ENCODE measurements at regions not wholly inside any gene's neighbourhood (a gene's known extent, or its start where the extent isn't known, plus 50 kb on each side); places are given as distances from the start of the nearest gene placed in this dataset.
A peak's percentile ranks its signal among the peaks of the same experiment; 100 is the strongest.
"Not testable (repeated sequence)": the region's sequence is repeated elsewhere in the genome, so short reads cannot be mapped to it uniquely, and the experiment has no call there.

GRCh38 chr7:131059401-131059800, 268.3 kb upstream of the MKLN1 start:
- H3K36me3 ChIP-seq (ENCODE audit: control insufficient read depth in 4 of 4, insufficient read depth in 4 of 4, low read length in 3 of 4); H3K9me3 ChIP-seq (ENCODE audit: control extremely low read depth in 1 of 5, control insufficient read depth in 4 of 5, insufficient read depth in 2 of 5, low read depth in 1 of 5, low read length in 4 of 5); DNase-seq; H3K27ac ChIP-seq (ENCODE audit: insufficient read depth in 1 of 2, low read depth in 1 of 2, low read length in 2 of 2, poor library complexity in 1 of 2, severe bottlenecking in 2 of 2); H3K27me3 ChIP-seq (replicated peaks in 2 of 5; ENCODE audit: control insufficient read depth in 4 of 5, insufficient read depth in 5 of 5, low read length in 4 of 5): not testable (repeated sequence)
- ChIA-PET POLR2A (interaction anchor here (0.6 kb wide), 1 partner anchor 100 kb away, joined by 7 read pairs; no protein-coding TSS in a partner anchor), CTCF (interaction anchor here (1.1 to 1.6 kb wide), 3 partner anchors 10 to 64 kb away, joined by 3 to 5 read pairs (median 4); no protein-coding TSS in a partner anchor)
- Histone ChIP-seq H3K4me1 (ENCODE audit: control extremely low read depth in 1 of 4, control insufficient read depth in 4 of 4, insufficient read depth in 4 of 4, low read length in 3 of 4) (peaks cover 14 to 65% (median 45%) of the 10 kb centered on the region in 4 experiments), H3K4me3 (ENCODE audit: control insufficient read depth in 1 of 7, extremely low read depth in 1 of 7, insufficient read depth in 4 of 7, low read depth in 2 of 7, low read length in 6 of 7) (peak overlapping the region in 1 of 7 experiments; percentile 23)
- no CpG with 5 or more reads among the region's 4 CpGs for WGBS (ENCODE audit: insufficient coverage)

- no peaks in the 10 kb centered on the region for H3K9me3 ChIP-seq (ENCODE audit: control extremely low read depth in 1 of 5, control insufficient read depth in 4 of 5, insufficient read depth in 2 of 5, low read depth in 1 of 5, low read length in 4 of 5)
- CTCF ChIA-PET: interaction anchor here (0.9 to 1.3 kb wide), 3 partner anchors 15 to 164 kb away, joined by 3 to 4 read pairs (median 4); no protein-coding TSS in a partner anchor
- WGBS (ENCODE audit: insufficient coverage): 79% methylated on average over 3 of the region's 5 CpGs
- no peak overlapping the region for H3K27ac ChIP-seq (ENCODE audit: insufficient read depth in 1 of 2, low read depth in 1 of 2, low read length in 2 of 2, poor library complexity in 1 of 2, severe bottlenecking in 2 of 2)
- H3K4me1 ChIP-seq (ENCODE audit: control extremely low read depth in 1 of 4, control insufficient read depth in 4 of 4, insufficient read depth in 4 of 4, low read length in 3 of 4): peaks cover 9 to 48% (median 30%) of the 10 kb centered on the region in 4 experiments
- H3K27me3 ChIP-seq (replicated peaks in 2 of 5; ENCODE audit: control insufficient read depth in 4 of 5, insufficient read depth in 5 of 5, low read length in 4 of 5): no peaks in the 10 kb centered on the region
- POLR2A ChIA-PET: interaction anchor here (1.0 kb wide), 1 partner anchor 9 kb away, joined by 3 read pairs; no protein-coding TSS in a partner anchor
- H3K4me3 ChIP-seq (ENCODE audit: control insufficient read depth in 1 of 7, extremely low read depth in 1 of 7, insufficient read depth in 4 of 7, low read depth in 2 of 7, low read length in 6 of 7): no peak overlapping the region
- H3K36me3 ChIP-seq (ENCODE audit: control insufficient read depth in 4 of 4, insufficient read depth in 4 of 4, low read length in 3 of 4): peaks cover 0 to 2% (median 0%) of the 10 kb centered on the region in 4 experiments
- DNase-seq: peak in 2 of 3 donors; percentile 43 to 50
These were observed 266.5 kb upstream of the MKLN1 start for GRCh38 chr7:131061158-131061557.

- H3K36me3 ChIP-seq (ENCODE audit: control insufficient read depth in 4 of 4, insufficient read depth in 4 of 4, low read length in 3 of 4): peaks cover 0 to 2% (median 0%) of the 10 kb centered on the region in 4 experiments
- ChIA-PET POLR2A (interaction anchor here (1.0 kb wide), 1 partner anchor 9 kb away, joined by 3 read pairs; no protein-coding TSS in a partner anchor), CTCF (interaction anchor here (1.2 to 1.3 kb wide), 2 partner anchors 14 to 165 kb away, joined by 3 to 4 read pairs; no protein-coding TSS in a partner anchor)
- WGBS (ENCODE audit: insufficient coverage): 100% methylated on average over 3 of the region's 4 CpGs
- no peaks in the 10 kb centered on the region for H3K9me3 ChIP-seq (ENCODE audit: control extremely low read depth in 1 of 5, control insufficient read depth in 4 of 5, insufficient read depth in 2 of 5, low read depth in 1 of 5, low read length in 4 of 5)
- peak in 1 of 3 donors; percentile 47 for DNase-seq
- no peaks in the 10 kb centered on the region for H3K27me3 ChIP-seq (replicated peaks in 2 of 5; ENCODE audit: control insufficient read depth in 4 of 5, insufficient read depth in 5 of 5, low read length in 4 of 5)
- H3K4me3 ChIP-seq (ENCODE audit: control insufficient read depth in 1 of 7, extremely low read depth in 1 of 7, insufficient read depth in 4 of 7, low read depth in 2 of 7, low read length in 6 of 7): no peak overlapping the region
- H3K27ac ChIP-seq (ENCODE audit: insufficient read depth in 1 of 2, low read depth in 1 of 2, low read length in 2 of 2, poor library complexity in 1 of 2, severe bottlenecking in 2 of 2): no peak overlapping the region
- H3K4me1 ChIP-seq (ENCODE audit: control extremely low read depth in 1 of 4, control insufficient read depth in 4 of 4, insufficient read depth in 4 of 4, low read length in 3 of 4): peaks cover 4 to 41% (median 23%) of the 10 kb centered on the region in 4 experiments
These were observed 265.9 kb upstream of the MKLN1 start for GRCh38 chr7:131061818-131062217.

DNA sequence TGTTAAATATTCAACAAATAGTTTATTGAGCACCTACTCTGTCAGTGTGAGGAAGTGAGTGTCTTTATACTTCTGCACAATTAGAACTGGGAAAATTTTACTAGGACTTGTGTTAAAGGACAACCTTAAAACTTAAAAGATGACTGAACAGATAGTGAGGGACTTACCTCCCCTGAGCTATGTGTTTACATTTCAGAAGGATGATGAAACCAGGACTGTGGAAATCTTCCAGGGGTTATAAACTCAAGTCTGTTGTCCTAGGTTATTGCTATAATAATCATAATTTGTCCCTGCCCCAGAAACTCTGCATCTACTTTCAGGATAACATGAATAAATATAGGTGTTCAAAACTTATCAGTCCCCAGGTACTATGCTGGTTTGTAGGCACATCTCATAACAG, 261.0 kb upstream of the MKLN1 start:
- peaks cover 0 to 13% (median 7%) of the 10 kb centered on the region in 4 experiments for H3K4me1 ChIP-seq (ENCODE audit: control extremely low read depth in 1 of 4, control insufficient read depth in 4 of 4, insufficient read depth in 4 of 4, low read length in 3 of 4)
- H3K4me3 ChIP-seq (ENCODE audit: control insufficient read depth in 1 of 7, extremely low read depth in 1 of 7, insufficient read depth in 4 of 7, low read depth in 2 of 7, low read length in 6 of 7): no peak overlapping the region
- no peak for DNase-seq
- ChIA-PET CTCF (interaction anchor here (1.7 to 4.3 kb wide), 3 partner anchors 13 to 169 kb away, joined by 5 to 15 read pairs (median 15); no protein-coding TSS in a partner anchor), POLR2A (no interaction called here)
- no peaks in the 10 kb centered on the region for H3K36me3 ChIP-seq (ENCODE audit: control insufficient read depth in 4 of 4, insufficient read depth in 4 of 4, low read length in 3 of 4)
- H3K27ac ChIP-seq (ENCODE audit: insufficient read depth in 1 of 2, low read depth in 1 of 2, low read length in 2 of 2, poor library complexity in 1 of 2, severe bottlenecking in 2 of 2): no peak overlapping the region
- no peaks in the 10 kb centered on the region for H3K27me3 ChIP-seq (replicated peaks in 2 of 5; ENCODE audit: control insufficient read depth in 4 of 5, insufficient read depth in 5 of 5, low read length in 4 of 5)
- no peaks in the 10 kb centered on the region for H3K9me3 ChIP-seq (ENCODE audit: control extremely low read depth in 1 of 5, control insufficient read depth in 4 of 5, insufficient read depth in 2 of 5, low read depth in 1 of 5, low read length in 4 of 5)

DNA sequence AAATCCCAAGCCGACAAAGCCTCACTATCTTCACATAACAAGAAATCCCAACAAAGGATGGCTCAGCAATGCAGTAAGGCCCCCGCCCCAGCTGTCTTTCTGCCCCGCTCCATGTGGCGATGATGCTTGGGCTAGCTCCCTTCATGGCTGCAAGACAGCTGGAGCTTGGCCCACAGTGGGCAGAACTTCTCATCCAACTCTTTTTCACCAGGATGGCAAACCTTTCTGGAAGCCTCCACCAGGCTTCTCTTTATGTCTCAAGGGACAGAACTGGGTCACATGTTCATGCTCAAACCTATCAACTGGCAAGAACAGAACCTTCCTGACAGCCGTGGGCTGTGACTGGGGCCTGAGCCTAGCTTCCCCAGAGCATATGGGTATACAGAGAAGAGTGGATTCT, 260.5 kb upstream of the MKLN1 start:
- no peak overlapping the region for H3K27ac ChIP-seq (ENCODE audit: insufficient read depth in 1 of 2, low read depth in 1 of 2, low read length in 2 of 2, poor library complexity in 1 of 2, severe bottlenecking in 2 of 2)
- peaks cover 0 to 15% (median 9%) of the 10 kb centered on the region in 4 experiments for H3K4me1 ChIP-seq (ENCODE audit: control extremely low read depth in 1 of 4, control insufficient read depth in 4 of 4, insufficient read depth in 4 of 4, low read length in 3 of 4)
- WGBS (ENCODE audit: insufficient coverage): 88% methylated on average over 4 of the region's 5 CpGs
- no peak for DNase-seq
- CTCF ChIA-PET: interaction anchor here (1.7 to 4.3 kb wide), 5 partner anchors 14 to 356 kb away, joined by 5 to 15 read pairs (median 13); no protein-coding TSS in a partner anchor
- H3K36me3 ChIP-seq (ENCODE audit: control insufficient read depth in 4 of 4, insufficient read depth in 4 of 4, low read length in 3 of 4): no peaks in the 10 kb centered on the region
- no peak overlapping the region for H3K4me3 ChIP-seq (ENCODE audit: control insufficient read depth in 1 of 7, extremely low read depth in 1 of 7, insufficient read depth in 4 of 7, low read depth in 2 of 7, low read length in 6 of 7)
- no peaks in the 10 kb centered on the region for H3K9me3 ChIP-seq (ENCODE audit: control extremely low read depth in 1 of 5, control insufficient read depth in 4 of 5, insufficient read depth in 2 of 5, low read depth in 1 of 5, low read length in 4 of 5)
- POLR2A ChIA-PET: no interaction called here
- H3K27me3 ChIP-seq (replicated peaks in 2 of 5; ENCODE audit: control insufficient read depth in 4 of 5, insufficient read depth in 5 of 5, low read length in 4 of 5): no peaks in the 10 kb centered on the region

GRCh38 chr7:131068604-131069021, 259.1 kb upstream of the MKLN1 start:
- WGBS (ENCODE audit: insufficient coverage): no CpG with 5 or more reads among the region's 2 CpGs
- H3K4me1 ChIP-seq (ENCODE audit: control extremely low read depth in 1 of 4, control insufficient read depth in 4 of 4, insufficient read depth in 4 of 4, low read length in 3 of 4): peaks cover 0 to 18% (median 11%) of the 10 kb centered on the region in 4 experiments
- no peaks in the 10 kb centered on the region for H3K27me3 ChIP-seq (replicated peaks in 2 of 5; ENCODE audit: control insufficient read depth in 4 of 5, insufficient read depth in 5 of 5, low read length in 4 of 5)
- POLR2A ChIA-PET: interaction anchor here (0.6 kb wide), 1 partner anchor 22 kb away, joined by 3 read pairs; no protein-coding TSS in a partner anchor
- H3K9me3 ChIP-seq (ENCODE audit: control extremely low read depth in 1 of 5, control insufficient read depth in 4 of 5, insufficient read depth in 2 of 5, low read depth in 1 of 5, low read length in 4 of 5): no peaks in the 10 kb centered on the region
- peaks cover 0 to 4% (median 0%) of the 10 kb centered on the region in 4 experiments for H3K36me3 ChIP-seq (ENCODE audit: control insufficient read depth in 4 of 4, insufficient read depth in 4 of 4, low read length in 3 of 4)
- CTCF ChIA-PET: interaction anchor here (0.6 to 4.3 kb wide), 15 partner anchors 12 to 356 kb away, joined by 3 to 15 read pairs (median 4); no protein-coding TSS in a partner anchor
- no peak overlapping the region for H3K27ac ChIP-seq (ENCODE audit: insufficient read depth in 1 of 2, low read depth in 1 of 2, low read length in 2 of 2, poor library complexity in 1 of 2, severe bottlenecking in 2 of 2)
- no peak for DNase-seq
- no peak overlapping the region for H3K4me3 ChIP-seq (ENCODE audit: control insufficient read depth in 1 of 7, extremely low read depth in 1 of 7, insufficient read depth in 4 of 7, low read depth in 2 of 7, low read length in 6 of 7)
